H9 (cell line): ENCODE measurements at regions not wholly inside any gene's neighbourhood (a gene's known extent, or its start where the extent isn't known, plus 50 kb on each side); places are given as distances from the start of the nearest gene placed in this dataset.

Experiments
- DNase-seq: peaks from one replicate; pipeline ENCODE4 v3.0.0-alpha.2; 2017
- H2AFZ ChIP-seq: one replicate; pipeline ENCODE4 v1.6.1; 2013; ENCODE audit warnings: mild to moderate bottlenecking, low read length, control low read depth, moderate library complexity
- H2AK5ac ChIP-seq: 2 replicates; pipeline ENCODE4 v1.6.1; 2013; ENCODE audit warnings: low read length, control low read depth, mixed read lengths; ENCODE audit not compliant: insufficient read length
- H2BK120ac ChIP-seq: one replicate; pipeline ENCODE4 v1.6.1; 2013; ENCODE audit warnings: low read depth, mild to moderate bottlenecking, low read length, control low read depth, inconsistent platforms; ENCODE audit not compliant: poor library complexity, severe bottlenecking
- H2BK12ac ChIP-seq: 2 replicates; pipeline ENCODE4 v1.6.1; 2013; ENCODE audit warnings: low read length, control low read depth, mixed read lengths, low read depth; ENCODE audit not compliant: insufficient read length
- H2BK15ac ChIP-seq: 2 replicates; pipeline ENCODE4 v1.6.1; 2013; ENCODE audit warnings: low read depth, low read length, control low read depth
- H2BK20ac ChIP-seq: one replicate; pipeline ENCODE4 v1.6.1; 2013; ENCODE audit warnings: low read depth, mild to moderate bottlenecking, low read length, control low read depth, inconsistent platforms; ENCODE audit not compliant: poor library complexity, severe bottlenecking
- H2BK5ac ChIP-seq: 2 replicates; pipeline ENCODE4 v1.6.1; 2013; ENCODE audit warnings: low read length, control low read depth, mixed read lengths; ENCODE audit not compliant: insufficient read length
- H3K14ac ChIP-seq: 2 replicates; pipeline ENCODE4 v1.6.1; 2013; ENCODE audit warnings: low read length, control low read depth; ENCODE audit not compliant: insufficient read depth
- H3K18ac ChIP-seq: 2 replicates; pipeline ENCODE4 v1.6.1; 2013; ENCODE audit warnings: low read depth, mild to moderate bottlenecking, mixed read lengths, low read length, control low read depth; ENCODE audit not compliant: insufficient read length
- H3K23ac ChIP-seq: 2 replicates; pipeline ENCODE4 v1.6.1; 2013; ENCODE audit warnings: low read length, control low read depth, mixed read lengths, low read depth; ENCODE audit not compliant: insufficient read length
- H3K23me2 ChIP-seq: 2 replicates; pipeline ENCODE4 v1.6.1; 2013; ENCODE audit warnings: low read depth, mild to moderate bottlenecking, mixed read lengths, low read length, control low read depth; ENCODE audit not compliant: insufficient read length, poor library complexity, severe bottlenecking
- H3K27ac ChIP-seq: 2 replicates; pipeline ENCODE4 v1.5.1; 2013; ENCODE audit warnings: low read length, control low read depth, mixed read lengths, low read depth; ENCODE audit not compliant: insufficient read length
- H3K27me3 ChIP-seq: 2 replicates; pipeline ENCODE4 v1.6.1; 2013; ENCODE audit warnings: low read length, control low read depth, inconsistent platforms; ENCODE audit not compliant: insufficient read depth
- H3K4ac ChIP-seq: 2 replicates; pipeline ENCODE4 v1.6.1; 2013; ENCODE audit warnings: low read depth, mild to moderate bottlenecking, control low read depth, inconsistent platforms, low read length, moderate library complexity
- H3K4me1 ChIP-seq: 2 replicates; pipeline ENCODE4 v1.6.1; 2013; ENCODE audit warnings: low read length, control low read depth, inconsistent platforms; ENCODE audit not compliant: insufficient read depth
- H3K4me2 ChIP-seq: 2 replicates; pipeline ENCODE4 v1.6.1; 2013; ENCODE audit warnings: low read length, control low read depth, mixed read lengths; ENCODE audit not compliant: insufficient read length, insufficient read depth
- H3K56ac ChIP-seq: 2 replicates; pipeline ENCODE4 v1.6.1; 2013; ENCODE audit warnings: low read depth, mild to moderate bottlenecking, mixed read lengths, low read length, control low read depth; ENCODE audit not compliant: insufficient read length
- H3K79me1 ChIP-seq: 2 replicates; pipeline ENCODE4 v1.6.1; 2013; ENCODE audit warnings: low read depth, mild to moderate bottlenecking, moderate library complexity, low read length, control low read depth, inconsistent platforms; ENCODE audit not compliant: insufficient read depth, poor library complexity, severe bottlenecking
- H3K79me2 ChIP-seq: 2 replicates; pipeline ENCODE4 v1.6.1; 2013; ENCODE audit warnings: low read length, control low read depth, inconsistent platforms; ENCODE audit not compliant: insufficient read depth
- H3K9ac ChIP-seq: 2 replicates; pipeline ENCODE4 v1.6.1; 2013; ENCODE audit warnings: low read length, control low read depth, mixed read lengths; ENCODE audit not compliant: insufficient read length; ENCODE audit errors: extremely low read depth
- H3K9me3 ChIP-seq: one replicate; pipeline ENCODE4 v1.6.1; 2013; ENCODE audit warnings: low read depth, low read length, inconsistent platforms; ENCODE audit not compliant: control insufficient read depth
- H3T11ph ChIP-seq: one replicate; pipeline ENCODE4 v1.6.1; 2013; ENCODE audit warnings: mild to moderate bottlenecking, low read length, control low read depth, inconsistent platforms
- H4K20me1 ChIP-seq: one replicate; pipeline ENCODE4 v1.6.1; 2013; ENCODE audit not compliant: control insufficient read depth, insufficient read length, insufficient read depth
- H4K5ac ChIP-seq: 2 replicates; pipeline ENCODE4 v1.6.1; 2013; ENCODE audit warnings: low read depth, mild to moderate bottlenecking, mixed read lengths, low read length, control low read depth; ENCODE audit not compliant: insufficient read length
- H4K8ac ChIP-seq: replicated peaks from 2 replicates; pipeline ENCODE4 v1.6.1; 2013; ENCODE audit warnings: low read length, control low read depth, mixed read lengths, low read depth; ENCODE audit not compliant: insufficient read length
- H4K91ac ChIP-seq: 2 replicates; pipeline ENCODE4 v1.6.1; 2013; ENCODE audit warnings: low read depth, mild to moderate bottlenecking, moderate library complexity, mixed read lengths, low read length, control low read depth; ENCODE audit not compliant: insufficient read length
- H3K27ac Mint-ChIP-seq, 3 experiments: 2 replicates in 2 of 3; 3 replicates in 1 of 3; pipeline ENCODE4 v1.8.0; 2020 to 2021; ENCODE audit warnings: mixed read lengths in 3 of 3, mild to moderate bottlenecking in 1 of 3, moderate library complexity in 1 of 3
- H3K27me3 Mint-ChIP-seq: 2 replicates; pipeline ENCODE4 v1.8.0; 2021; ENCODE audit warnings: low read depth, mild to moderate bottlenecking, moderate library complexity, mixed read lengths
- H3K36me3 Mint-ChIP-seq, 3 experiments: 2 replicates in 2 of 3; 3 replicates in 1 of 3; pipeline ENCODE4 v1.8.0; 2020 to 2021; ENCODE audit warnings: low read depth in 3 of 3, mixed read lengths in 3 of 3; ENCODE audit not compliant: insufficient read depth in 1 of 3
- H3K4me1 Mint-ChIP-seq, 2 experiments: 2 replicates each; pipeline ENCODE4 v1.8.0; 2020; ENCODE audit warnings: mixed read lengths in 2 of 2
- H3K4me3 Mint-ChIP-seq, 2 experiments: 2 replicates in 1 of 2; 3 replicates in 1 of 2; pipeline ENCODE4 v1.8.0; 2020 to 2021; ENCODE audit warnings: mild to moderate bottlenecking in 2 of 2, mixed read lengths in 2 of 2, moderate library complexity in 1 of 2
- H3K9me3 Mint-ChIP-seq, 2 experiments: 2 replicates in 1 of 2; 3 replicates in 1 of 2; pipeline ENCODE4 v1.8.0; 2020; ENCODE audit warnings: mild to moderate bottlenecking in 2 of 2, mixed read lengths in 2 of 2, moderate library complexity in 1 of 2
- CTCF ChIP-seq: fragments of 200-600 bp; sonication (generic); conservative IDR thresholded peaks from 3 replicates; pipeline ENCODE4 v1.8.0; 2021; ENCODE audit warnings: antibody characterized with exemption, mild to moderate bottlenecking
- WGBS: extraction: QIAGEN DNeasy Blood & Tissue Kit; methylation state at CpG from one replicate; pipeline ENCODE4 v1.1.7; 2013; ENCODE audit warnings: missing lambda C conversion rate, low lambda C conversion rate, mixed read lengths; ENCODE audit not compliant: insufficient read length; ENCODE audit errors: extremely low coverage; 5-methylcytosine and 5-hydroxymethylcytosine counted together

GRCh38 chr5:152256580-152256979, 148.5 kb downstream of the NMUR2 start:
- Mint-ChIP-seq H3K9me3 (no peaks in the 10 kb centered on the region; a peak in 1 of 5 replicates), H3K36me3 (no peaks in the 10 kb centered on the region), H3K4me3 (no peak overlapping the region), H3K4me1 (0 out of 4 replicates have a peak, but pooled peaks cover 0 to 2% of the 10 kb centered on the region in 2 experiments), H3K27me3 (peaks cover 59% of the 10 kb centered on the region), H3K27ac (no peak overlapping the region)
- Histone ChIP-seq H3K27ac (no peak overlapping the region), H2BK5ac (no peak overlapping the region), H3K4me1 (no peaks in the 10 kb centered on the region), H4K20me1 (no peaks in the 10 kb centered on the region), H3K4me2 (no peak overlapping the region), H3K14ac (no peak overlapping the region), H3K9me3 (no peaks in the 10 kb centered on the region), H3K23ac (no peak overlapping the region), H2BK20ac (no peak overlapping the region), H4K5ac (no peak overlapping the region), H3K4ac (no peak overlapping the region), H3K79me2 (no peaks in the 10 kb centered on the region), H2BK12ac (no peak overlapping the region), H3K23me2 (no peaks in the 10 kb centered on the region), H4K8ac (no peak overlapping the region), H3K9ac (no peak overlapping the region), H3K56ac (no peak overlapping the region), H2BK15ac (no peak overlapping the region), H3K79me1 (no peaks in the 10 kb centered on the region), H2BK120ac (no peak overlapping the region), H4K91ac (no peak overlapping the region), H2AK5ac (no peak overlapping the region), H3T11ph (no peak overlapping the region), H3K27me3 (no peaks in the 10 kb centered on the region; the same call in 1 of the 2 replicates), H3K18ac (no peak overlapping the region), H2AFZ (no peak overlapping the region)
- TF ChIP-seq CTCF = no peak
- DNase-seq = no peak
- WGBS = no CpG with 5 or more reads among the region's 3 CpGs
